Activated gamma-delta T cell treated with anti-CD3 and anti-CD28 coated beads, Interleukin-2, amount 50 U/mL, for 16 hours (primary cell): ENCODE measurements at regions not wholly inside any gene's neighbourhood (a gene's known extent, or its start where the extent isn't known, plus 50 kb on each side); places are given as distances from the start of the nearest gene placed in this dataset.
"Not testable (repeated sequence)": the region's sequence is repeated elsewhere in the genome, so short reads cannot be mapped to it uniquely, and the experiment has no call there.

Experiments
- DNase-seq: peaks from one replicate; pipeline ENCODE4 v3.0.0-alpha.2; 2020; ENCODE audit warnings: low read depth

GRCh38 chr6:102902471-102902870 lies 1509.0 kb downstream of the GRIK2 start:
- no peak for DNase-seq

GRCh38 chr6:102895683-102896082 lies 1502.2 kb downstream of the GRIK2 start:
- no peak for DNase-seq

- DNase-seq: no peak
Measured at GRCh38 chr6:102885165-102885564, 1491.7 kb downstream of the GRIK2 start.

- no peak for DNase-seq
Measured at GRCh38 chr6:102853249-102853955, 1459.9 kb downstream of the GRIK2 start.

GRCh38 chr6:102848796-102849195 lies 1455.3 kb downstream of the GRIK2 start:
- no peak for DNase-seq

GRCh38 chr6:102848210-102848609 lies 1454.7 kb downstream of the GRIK2 start:
- DNase-seq: no peak

GRCh38 chr6:102841060-102841459 lies 1447.6 kb downstream of the GRIK2 start:
- DNase-seq: no peak

- no peak for DNase-seq
Measured at GRCh38 chr6:102832021-102832420, 1438.5 kb downstream of the GRIK2 start.

- no peak for DNase-seq
Measured at GRCh38 chr6:102820098-102820497, 1426.6 kb downstream of the GRIK2 start.

GRCh38 chr6:102815207-102815606 lies 1421.7 kb downstream of the GRIK2 start:
- DNase-seq: no peak

GRCh38 chr6:102813489-102814275 lies 1420.2 kb downstream of the GRIK2 start:
- no peak for DNase-seq

- no peak for DNase-seq
Measured at GRCh38 chr6:102812242-102812641, 1418.7 kb downstream of the GRIK2 start.

- DNase-seq: not testable (repeated sequence)
Measured at GRCh38 chr6:102808944-102809505, 1415.5 kb downstream of the GRIK2 start.

GRCh38 chr6:102799051-102799450 lies 1405.5 kb downstream of the GRIK2 start:
- DNase-seq: no peak

GRCh38 chr6:102798636-102799035 lies 1405.1 kb downstream of the GRIK2 start:
- DNase-seq: no peak

GRCh38 chr6:102793752-102794151 lies 1400.2 kb downstream of the GRIK2 start:
- DNase-seq: no peak

GRCh38 chr6:102774326-102774725 lies 1380.8 kb downstream of the GRIK2 start:
- DNase-seq: no peak

GRCh38 chr6:102773636-102774035 lies 1380.1 kb downstream of the GRIK2 start:
- no peak for DNase-seq

GRCh38 chr6:102766963-102767362 lies 1373.5 kb downstream of the GRIK2 start:
- no peak for DNase-seq

GRCh38 chr6:102764317-102764716 lies 1370.8 kb downstream of the GRIK2 start:
- DNase-seq: no peak

- no peak for DNase-seq
Measured at GRCh38 chr6:102763891-102764290, 1370.4 kb downstream of the GRIK2 start.

GRCh38 chr6:102761872-102762271 lies 1368.4 kb downstream of the GRIK2 start:
- DNase-seq: no peak

- DNase-seq: no peak
Measured at GRCh38 chr6:102759415-102759814, 1365.9 kb downstream of the GRIK2 start.
